Kidney tubule cell (primary cell): ENCODE measurements at regions not wholly inside any gene's neighbourhood (a gene's known extent, or its start where the extent isn't known, plus 50 kb on each side); places are given as distances from the start of the nearest gene placed in this dataset.
A peak's percentile ranks its signal among the peaks of the same experiment; 100 is the strongest.

Experiments
- DNase-seq: peaks from one replicate; pipeline ENCODE4 v3.0.0-alpha.2; 2018; ENCODE audit warnings: low spot score

GRCh38 chr9:16954040-16954439 lies 83.6 kb upstream of the BNC2 start:
- DNase-seq, result no peak

DNA sequence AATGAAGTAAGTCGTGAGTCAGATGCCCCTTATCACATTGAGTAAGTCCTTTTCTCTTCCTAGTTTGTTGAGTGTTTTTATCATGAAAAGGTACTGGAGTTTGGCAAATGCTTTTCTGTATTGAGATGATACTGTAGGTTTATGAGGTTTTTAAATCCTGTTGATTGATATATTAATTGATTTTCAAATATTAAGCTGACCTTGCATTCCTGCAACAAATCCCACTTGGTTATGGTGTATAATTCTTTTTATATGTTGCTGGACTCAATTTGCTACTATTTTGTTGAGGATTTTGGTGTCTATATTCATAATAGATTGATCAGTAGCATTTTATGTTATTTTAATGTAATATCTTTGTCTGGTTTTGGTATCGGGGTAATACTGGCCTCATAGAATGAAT lies 81.0 kb upstream of the BNC2 start:
- no peak for DNase-seq

- DNase-seq, result no peak
These were observed 79.6 kb upstream of the BNC2 start for GRCh38 chr9:16950051-16950450.

- DNase-seq, result no peak
These were observed 60.1 kb upstream of the BNC2 start for GRCh38 chr9:16930578-16930977.

DNA sequence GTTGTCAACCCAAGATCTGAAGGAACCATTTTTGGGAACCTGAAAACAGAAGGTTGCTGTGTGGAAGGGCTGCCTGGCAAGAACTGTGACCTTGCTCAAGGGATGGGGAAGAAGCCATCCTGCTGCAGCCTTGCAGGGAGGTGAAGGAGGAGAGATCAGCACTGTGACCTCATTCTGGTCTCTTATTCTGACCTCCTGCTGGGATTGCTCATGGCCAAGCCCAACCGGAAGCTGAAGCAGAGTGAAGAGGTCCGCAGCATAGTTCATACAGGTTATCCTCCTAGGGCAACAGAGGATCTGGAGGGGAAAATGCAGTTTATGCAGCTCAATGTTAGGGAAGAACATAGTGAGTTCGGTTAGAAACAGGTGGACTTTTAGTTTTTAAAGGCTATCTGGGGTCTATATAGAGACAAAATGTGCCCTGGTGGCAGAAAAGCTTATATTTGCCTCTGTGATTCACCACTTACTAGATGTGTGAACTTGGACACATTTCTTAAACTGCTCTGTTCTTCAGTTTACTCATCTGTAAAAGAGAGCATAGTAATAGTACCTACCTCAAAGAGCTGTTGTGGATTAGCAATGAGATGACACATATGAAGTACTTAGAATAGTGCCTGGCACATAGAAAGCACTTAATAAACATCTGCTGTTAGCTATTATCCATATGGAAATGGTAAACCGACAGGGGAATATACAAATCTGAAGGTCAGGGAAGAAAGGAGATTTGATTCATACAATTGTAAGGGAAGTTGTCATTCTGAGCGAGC lies 57.9 kb upstream of the BNC2 start:
- peak; percentile 75 for DNase-seq

GRCh38 chr9:16925426-16925825 lies 55.0 kb upstream of the BNC2 start:
- no peak for DNase-seq

- no peak for DNase-seq
These were observed 53.9 kb upstream of the BNC2 start for GRCh38 chr9:16924311-16924915.

GRCh38 chr9:16921855-16922254 lies 51.4 kb upstream of the BNC2 start:
- DNase-seq, result peak; percentile 96
